ENCODE measurements at regions not wholly inside any gene's neighbourhood (a gene's known extent, or its start where the extent isn't known, plus 50 kb on each side); places are given as distances from the start of the nearest gene placed in this dataset.

- Histone ChIP-seq H3K9me3 (ENCODE audit: insufficient read depth, low read length) (no peaks in the 10 kb centered on the region), H3K27me3 (ENCODE audit: low read depth, low read length) (no peaks in the 10 kb centered on the region), H3K27ac (ENCODE audit: low read length) (peak overlapping the region; percentile 62), H4K20me1 (ENCODE audit: insufficient read depth, low read length) (no peaks in the 10 kb centered on the region), H3K9ac (ENCODE audit: low read length) (no peak overlapping the region), H3K4me3 (ENCODE audit: low read length) (peak overlapping the region; percentile 59), H2AFZ (ENCODE audit: low read depth, low read length) (no peak overlapping the region), H3K36me3 (replicated peaks; ENCODE audit: low read depth, low read length) (peaks cover 3% of the 10 kb centered on the region), H3K4me1 (ENCODE audit: low read length) (peaks cover 36% of the 10 kb centered on the region), H3K4me2 (ENCODE audit: low read length) (peak overlapping the region; percentile 73), H3K79me2 (ENCODE audit: low read length) (no peaks in the 10 kb centered on the region)
- TF ChIP-seq CTCF (IDR thresholded peaks at IDR 0.05; ENCODE audit: low read depth, low read length): no peak
- TF ChIP-seq EZH2phosphoT487 (IDR thresholded peaks at IDR 0.05; ENCODE audit: low read depth): no peak
Measured at GRCh38 chr4:11566444-11567022, 137.8 kb upstream of the HS3ST1 start.

- Histone ChIP-seq H3K27ac (ENCODE audit: low read length) (peak overlapping the region; percentile 62; the same call in 1 of the 2 replicates), H3K79me2 (ENCODE audit: low read length) (no peaks in the 10 kb centered on the region), H3K27me3 (ENCODE audit: low read depth, low read length) (no peaks in the 10 kb centered on the region), H4K20me1 (ENCODE audit: insufficient read depth, low read length) (no peaks in the 10 kb centered on the region), H2AFZ (ENCODE audit: low read depth, low read length) (no peak overlapping the region), H3K36me3 (replicated peaks; ENCODE audit: low read depth, low read length) (peaks cover 3% of the 10 kb centered on the region), H3K4me2 (ENCODE audit: low read length) (peak overlapping the region; percentile 73), H3K9ac (ENCODE audit: low read length) (no peak overlapping the region), H3K4me3 (ENCODE audit: low read length) (peak overlapping the region; percentile 59), H3K4me1 (ENCODE audit: low read length) (peaks cover 36% of the 10 kb centered on the region), H3K9me3 (ENCODE audit: insufficient read depth, low read length) (no peaks in the 10 kb centered on the region)
- TF ChIP-seq CTCF (IDR thresholded peaks at IDR 0.05; ENCODE audit: low read depth, low read length) (no peak), EZH2phosphoT487 (IDR thresholded peaks at IDR 0.05; ENCODE audit: low read depth) (no peak)
Measured at GRCh38 chr4:11565899-11566298, 137.2 kb upstream of the HS3ST1 start.

- no peak overlapping the region for H2AFZ ChIP-seq (ENCODE audit: low read depth, low read length)
- TF ChIP-seq CTCF (IDR thresholded peaks at IDR 0.05; ENCODE audit: low read depth, low read length) (no peak), EZH2phosphoT487 (IDR thresholded peaks at IDR 0.05; ENCODE audit: low read depth) (no peak)
- peak overlapping the region; percentile 24 for H3K4me2 ChIP-seq (ENCODE audit: low read length)
Measured at GRCh38 chr4:11565213-11565612, 136.5 kb upstream of the HS3ST1 start.

GRCh38 chr4:11564021-11564420 lies 135.3 kb upstream of the HS3ST1 start:
- no peaks in the 10 kb centered on the region for H3K9me3 ChIP-seq (ENCODE audit: insufficient read depth, low read length)
- no peak overlapping the region for H3K9ac ChIP-seq (ENCODE audit: low read length)
- H3K27me3 ChIP-seq (ENCODE audit: low read depth, low read length): no peaks in the 10 kb centered on the region
- TF ChIP-seq EZH2phosphoT487 (IDR thresholded peaks at IDR 0.05; ENCODE audit: low read depth) (no peak), CTCF (IDR thresholded peaks at IDR 0.05; ENCODE audit: low read depth, low read length) (no peak)
- H2AFZ ChIP-seq (ENCODE audit: low read depth, low read length): no peak overlapping the region
- H4K20me1 ChIP-seq (ENCODE audit: insufficient read depth, low read length): no peaks in the 10 kb centered on the region
- H3K27ac ChIP-seq (ENCODE audit: low read length): no peak overlapping the region
- peaks cover 3% of the 10 kb centered on the region for H3K36me3 ChIP-seq (replicated peaks; ENCODE audit: low read depth, low read length)
- no peaks in the 10 kb centered on the region for H3K79me2 ChIP-seq (ENCODE audit: low read length)
- no peak overlapping the region for H3K4me3 ChIP-seq (ENCODE audit: low read length)
- H3K4me2 ChIP-seq (ENCODE audit: low read length): no peak overlapping the region
- peaks cover 29% of the 10 kb centered on the region for H3K4me1 ChIP-seq (ENCODE audit: low read length)

More at GRCh38 chr4:11565213-11565612, 136.5 kb upstream of the HS3ST1 start:
- no peak overlapping the region for H3K9ac ChIP-seq (ENCODE audit: low read length)
- H3K79me2 ChIP-seq (ENCODE audit: low read length): no peaks in the 10 kb centered on the region
- H3K4me1 ChIP-seq (ENCODE audit: low read length): peaks cover 36% of the 10 kb centered on the region
- no peaks in the 10 kb centered on the region for H3K27me3 ChIP-seq (ENCODE audit: low read depth, low read length)
- no peaks in the 10 kb centered on the region for H3K9me3 ChIP-seq (ENCODE audit: insufficient read depth, low read length)
- no peaks in the 10 kb centered on the region for H4K20me1 ChIP-seq (ENCODE audit: insufficient read depth, low read length)
- H3K36me3 ChIP-seq (replicated peaks; ENCODE audit: low read depth, low read length): peaks cover 3% of the 10 kb centered on the region
- no peak overlapping the region for H3K27ac ChIP-seq (ENCODE audit: low read length)
- H3K4me3 ChIP-seq (ENCODE audit: low read length): no peak overlapping the region
